ENCODE measurements at regions not wholly inside any gene's neighbourhood (a gene's known extent, or its start where the extent isn't known, plus 50 kb on each side); places are given as distances from the start of the nearest gene placed in this dataset.

DNA sequence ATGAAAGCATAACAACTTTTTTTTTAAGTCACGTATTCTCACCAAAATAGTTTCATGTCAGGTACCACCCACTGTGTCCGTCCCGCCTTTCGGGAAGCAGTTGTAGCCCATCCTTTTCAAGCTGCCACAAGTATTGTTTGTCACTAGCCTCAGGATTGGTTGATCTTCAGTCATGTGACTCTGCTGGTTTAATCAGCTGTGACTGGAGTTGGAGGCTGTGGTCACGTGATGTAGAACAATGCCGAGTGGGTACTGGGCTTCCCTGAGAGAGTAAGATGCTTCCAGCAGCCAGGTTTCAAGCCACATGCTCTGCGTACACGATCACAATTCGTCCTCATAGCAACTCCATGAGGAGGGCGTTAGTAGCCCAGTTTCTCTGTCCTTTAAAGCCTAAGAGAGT is 83.0 kb upstream of the WSCD2 start:
- peaks cover 7% of the 10 kb centered on the region; the same call in 2 of the 3 replicates for H3K4me1 Mint-ChIP-seq
- H3K9me2 ChIP-seq (ENCODE audit: insufficient read depth): no peaks in the 10 kb centered on the region
- DNase-seq (ENCODE audit: low spot score) (peak; percentile 29), ATAC-seq (no peak)
- TF ChIP-seq EZH2phosphoT487 (IDR thresholded peaks at IDR 0.05; ENCODE audit: unreplicated experiment) (no peak), JUNB (IDR thresholded peaks at IDR 0.05; ENCODE audit: unreplicated experiment) (no peak), EZH2 (IDR thresholded peaks at IDR 0.05; ENCODE audit: low read depth, unreplicated experiment) (no peak), CREB1 (CRISPR knock-in tag; IDR thresholded peaks at IDR 0.05; ENCODE audit: low read depth) (no peak), ZNF331 (CRISPR knock-in tag; IDR thresholded peaks at IDR 0.05; ENCODE audit: low read depth) (no peak), NANOG (IDR thresholded peaks at IDR 0.05; ENCODE audit: borderline replicate concordance) (no peak), ZNF462 (CRISPR knock-in tag; IDR thresholded peaks at IDR 0.05) (no peak), STAT1 (IDR thresholded peaks at IDR 0.05; ENCODE audit: unreplicated experiment) (no peak), POLR2AphosphoS5 (IDR thresholded peaks at IDR 0.05; ENCODE audit: low read depth) (no peak), ZNF114 (CRISPR knock-in tag; IDR thresholded peaks at IDR 0.05) (no peak)
- TF ChIP-seq, protein P1, sequence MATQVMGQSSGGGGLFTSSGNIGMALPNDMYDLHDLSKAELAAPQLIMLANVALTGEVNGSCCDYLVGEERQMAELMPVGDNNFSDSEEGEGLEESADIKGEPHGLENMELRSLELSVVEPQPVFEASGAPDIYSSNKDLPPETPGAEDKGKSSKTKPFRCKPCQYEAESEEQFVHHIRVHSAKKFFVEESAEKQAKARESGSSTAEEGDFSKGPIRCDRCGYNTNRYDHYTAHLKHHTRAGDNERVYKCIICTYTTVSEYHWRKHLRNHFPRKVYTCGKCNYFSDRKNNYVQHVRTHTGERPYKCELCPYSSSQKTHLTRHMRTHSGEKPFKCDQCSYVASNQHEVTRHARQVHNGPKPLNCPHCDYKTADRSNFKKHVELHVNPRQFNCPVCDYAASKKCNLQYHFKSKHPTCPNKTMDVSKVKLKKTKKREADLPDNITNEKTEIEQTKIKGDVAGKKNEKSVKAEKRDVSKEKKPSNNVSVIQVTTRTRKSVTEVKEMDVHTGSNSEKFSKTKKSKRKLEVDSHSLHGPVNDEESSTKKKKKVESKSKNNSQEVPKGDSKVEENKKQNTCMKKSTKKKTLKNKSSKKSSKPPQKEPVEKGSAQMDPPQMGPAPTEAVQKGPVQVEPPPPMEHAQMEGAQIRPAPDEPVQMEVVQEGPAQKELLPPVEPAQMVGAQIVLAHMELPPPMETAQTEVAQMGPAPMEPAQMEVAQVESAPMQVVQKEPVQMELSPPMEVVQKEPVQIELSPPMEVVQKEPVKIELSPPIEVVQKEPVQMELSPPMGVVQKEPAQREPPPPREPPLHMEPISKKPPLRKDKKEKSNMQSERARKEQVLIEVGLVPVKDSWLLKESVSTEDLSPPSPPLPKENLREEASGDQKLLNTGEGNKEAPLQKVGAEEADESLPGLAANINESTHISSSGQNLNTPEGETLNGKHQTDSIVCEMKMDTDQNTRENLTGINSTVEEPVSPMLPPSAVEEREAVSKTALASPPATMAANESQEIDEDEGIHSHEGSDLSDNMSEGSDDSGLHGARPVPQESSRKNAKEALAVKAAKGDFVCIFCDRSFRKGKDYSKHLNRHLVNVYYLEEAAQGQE (IDR thresholded peaks at IDR 0.05; ENCODE audit: unreplicated experiment): no peak
- TF ChIP-seq, protein P2, sequence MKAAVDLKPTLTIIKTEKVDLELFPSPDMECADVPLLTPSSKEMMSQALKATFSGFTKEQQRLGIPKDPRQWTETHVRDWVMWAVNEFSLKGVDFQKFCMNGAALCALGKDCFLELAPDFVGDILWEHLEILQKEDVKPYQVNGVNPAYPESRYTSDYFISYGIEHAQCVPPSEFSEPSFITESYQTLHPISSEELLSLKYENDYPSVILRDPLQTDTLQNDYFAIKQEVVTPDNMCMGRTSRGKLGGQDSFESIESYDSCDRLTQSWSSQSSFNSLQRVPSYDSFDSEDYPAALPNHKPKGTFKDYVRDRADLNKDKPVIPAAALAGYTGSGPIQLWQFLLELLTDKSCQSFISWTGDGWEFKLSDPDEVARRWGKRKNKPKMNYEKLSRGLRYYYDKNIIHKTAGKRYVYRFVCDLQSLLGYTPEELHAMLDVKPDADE (IDR thresholded peaks at IDR 0.05): no peak
- TF ChIP-seq, protein P3, sequence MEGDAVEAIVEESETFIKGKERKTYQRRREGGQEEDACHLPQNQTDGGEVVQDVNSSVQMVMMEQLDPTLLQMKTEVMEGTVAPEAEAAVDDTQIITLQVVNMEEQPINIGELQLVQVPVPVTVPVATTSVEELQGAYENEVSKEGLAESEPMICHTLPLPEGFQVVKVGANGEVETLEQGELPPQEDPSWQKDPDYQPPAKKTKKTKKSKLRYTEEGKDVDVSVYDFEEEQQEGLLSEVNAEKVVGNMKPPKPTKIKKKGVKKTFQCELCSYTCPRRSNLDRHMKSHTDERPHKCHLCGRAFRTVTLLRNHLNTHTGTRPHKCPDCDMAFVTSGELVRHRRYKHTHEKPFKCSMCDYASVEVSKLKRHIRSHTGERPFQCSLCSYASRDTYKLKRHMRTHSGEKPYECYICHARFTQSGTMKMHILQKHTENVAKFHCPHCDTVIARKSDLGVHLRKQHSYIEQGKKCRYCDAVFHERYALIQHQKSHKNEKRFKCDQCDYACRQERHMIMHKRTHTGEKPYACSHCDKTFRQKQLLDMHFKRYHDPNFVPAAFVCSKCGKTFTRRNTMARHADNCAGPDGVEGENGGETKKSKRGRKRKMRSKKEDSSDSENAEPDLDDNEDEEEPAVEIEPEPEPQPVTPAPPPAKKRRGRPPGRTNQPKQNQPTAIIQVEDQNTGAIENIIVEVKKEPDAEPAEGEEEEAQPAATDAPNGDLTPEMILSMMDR (conservative IDR thresholded peaks at IDR 0.05; ENCODE audit: low read depth in 2 of 2): no peak
- no peak overlapping the region for H3K27ac ChIP-seq (ENCODE audit: low read depth)
- no peak overlapping the region for H3K4me3 Mint-ChIP-seq
- no peaks in the 10 kb centered on the region for H3K27me3 ChIP-seq (ENCODE audit: insufficient read depth)
- no peaks in the 10 kb centered on the region for H3K27me3 Mint-ChIP-seq (ENCODE audit: insufficient read depth, low read depth, poor library complexity)
- H2AFZ ChIP-seq: peak overlapping the region; percentile 81
- no peak overlapping the region for H3K4me3 ChIP-seq
- no peaks in the 10 kb centered on the region for H3K79me2 ChIP-seq (replicated peaks; ENCODE audit: insufficient read depth)
- no peaks in the 10 kb centered on the region for H3F3A ChIP-seq (replicated peaks; ENCODE audit: low read depth)
- no peaks in the 10 kb centered on the region for H3K36me3 Mint-ChIP-seq (ENCODE audit: low read depth)
- H3K9me3 Mint-ChIP-seq: no peaks in the 10 kb centered on the region
- no peaks in the 10 kb centered on the region for H3K4me1 ChIP-seq (ENCODE audit: insufficient read depth)
- H3K36me3 ChIP-seq (ENCODE audit: insufficient read depth): no peaks in the 10 kb centered on the region
- no peak overlapping the region for H3K4me2 ChIP-seq
- H4K20me1 ChIP-seq (replicated peaks; ENCODE audit: insufficient read depth): no peaks in the 10 kb centered on the region
- no peak overlapping the region for H3K27ac Mint-ChIP-seq

All from GM23338 (cell line).